C4-2B (cell line): ENCODE measurements at regions not wholly inside any gene's neighbourhood (a gene's known extent, or its start where the extent isn't known, plus 50 kb on each side); places are given as distances from the start of the nearest gene placed in this dataset.

ENCODE experiments used
- CTCF ChIP-seq: fragments of 450-650 bp; conservative IDR thresholded peaks from 2 replicates; pipeline ENCODE4 v1.5.1; 2017; ENCODE audit warnings: mild to moderate bottlenecking
- ZFX ChIP-seq: fragments of 450-650 bp; IDR thresholded peaks from 2 replicates; pipeline ENCODE4 v1.6.1; 2017

GRCh38 chr11:134531327-134532130 lies 119.5 kb upstream of the B3GAT1 start:
- TF ChIP-seq CTCF = no peak
- TF ChIP-seq ZFX = no peak
